ENCODE measurements at regions not wholly inside any gene's neighbourhood (a gene's known extent, or its start where the extent isn't known, plus 50 kb on each side); places are given as distances from the start of the nearest gene placed in this dataset.

GRCh38 chr2:7209757-7210555 lies 292.7 kb downstream of the RNF144A start:
- DNase-seq, result no peak
- Histone ChIP-seq H3K27me3 (ENCODE audit: control insufficient read depth, insufficient read depth, low read length) (no peaks in the 10 kb centered on the region), H3K4me3 (ENCODE audit: insufficient read depth, low read depth, low read length) (no peak overlapping the region), H3K36me3 (replicated peaks; ENCODE audit: control insufficient read depth, insufficient read depth, low read length) (no peaks in the 10 kb centered on the region)

- Histone ChIP-seq H3K36me3 (replicated peaks; ENCODE audit: control insufficient read depth, insufficient read depth, low read length) (no peaks in the 10 kb centered on the region), H3K27me3 (ENCODE audit: control insufficient read depth, insufficient read depth, low read length) (no peaks in the 10 kb centered on the region), H3K4me3 (ENCODE audit: insufficient read depth, low read depth, low read length) (no peak overlapping the region)
- DNase-seq, result no peak
Measured at GRCh38 chr2:7210712-7211111, 293.5 kb downstream of the RNF144A start.

- H3K27me3 ChIP-seq (ENCODE audit: control insufficient read depth, insufficient read depth, low read length), result no peaks in the 10 kb centered on the region
- no peak overlapping the region for H3K4me3 ChIP-seq (ENCODE audit: insufficient read depth, low read depth, low read length)
- no peak for DNase-seq
- H3K36me3 ChIP-seq (replicated peaks; ENCODE audit: control insufficient read depth, insufficient read depth, low read length), result no peaks in the 10 kb centered on the region
Measured at GRCh38 chr2:7225848-7226247, 308.6 kb downstream of the RNF144A start.

GRCh38 chr2:7226501-7226900 lies 309.3 kb downstream of the RNF144A start:
- DNase-seq, result no peak
- H3K4me3 ChIP-seq (ENCODE audit: insufficient read depth, low read depth, low read length), result no peak overlapping the region
- no peaks in the 10 kb centered on the region for H3K27me3 ChIP-seq (ENCODE audit: control insufficient read depth, insufficient read depth, low read length)
- no peaks in the 10 kb centered on the region for H3K36me3 ChIP-seq (replicated peaks; ENCODE audit: control insufficient read depth, insufficient read depth, low read length)

GRCh38 chr2:7233126-7233525 lies 315.9 kb downstream of the RNF144A start:
- Histone ChIP-seq H3K4me3 (ENCODE audit: insufficient read depth, low read depth, low read length) (no peak overlapping the region), H3K27me3 (ENCODE audit: control insufficient read depth, insufficient read depth, low read length) (no peaks in the 10 kb centered on the region), H3K36me3 (replicated peaks; ENCODE audit: control insufficient read depth, insufficient read depth, low read length) (no peaks in the 10 kb centered on the region)
- DNase-seq, result no peak

- Histone ChIP-seq H3K36me3 (replicated peaks; ENCODE audit: control insufficient read depth, insufficient read depth, low read length) (no peaks in the 10 kb centered on the region), H3K4me3 (ENCODE audit: insufficient read depth, low read depth, low read length) (no peak overlapping the region), H3K27me3 (ENCODE audit: control insufficient read depth, insufficient read depth, low read length) (no peaks in the 10 kb centered on the region)
- DNase-seq, result no peak
Measured at GRCh38 chr2:7237466-7237865, 320.3 kb downstream of the RNF144A start.

GRCh38 chr2:7239078-7239477 lies 321.9 kb downstream of the RNF144A start:
- H3K27me3 ChIP-seq (ENCODE audit: control insufficient read depth, insufficient read depth, low read length), result no peaks in the 10 kb centered on the region
- no peak for DNase-seq
- no peak overlapping the region for H3K4me3 ChIP-seq (ENCODE audit: insufficient read depth, low read depth, low read length)
- H3K36me3 ChIP-seq (replicated peaks; ENCODE audit: control insufficient read depth, insufficient read depth, low read length), result no peaks in the 10 kb centered on the region

GRCh38 chr2:7241041-7241745 lies 324.0 kb downstream of the RNF144A start:
- Histone ChIP-seq H3K36me3 (replicated peaks; ENCODE audit: control insufficient read depth, insufficient read depth, low read length) (no peaks in the 10 kb centered on the region), H3K4me3 (ENCODE audit: insufficient read depth, low read depth, low read length) (no peak overlapping the region), H3K27me3 (ENCODE audit: control insufficient read depth, insufficient read depth, low read length) (no peaks in the 10 kb centered on the region)
- no peak for DNase-seq

- no peak overlapping the region for H3K4me3 ChIP-seq (ENCODE audit: insufficient read depth, low read depth, low read length)
- H3K36me3 ChIP-seq (replicated peaks; ENCODE audit: control insufficient read depth, insufficient read depth, low read length), result no peaks in the 10 kb centered on the region
- H3K27me3 ChIP-seq (ENCODE audit: control insufficient read depth, insufficient read depth, low read length), result no peaks in the 10 kb centered on the region
- DNase-seq, result no peak
Measured at GRCh38 chr2:7242189-7242867, 325.1 kb downstream of the RNF144A start.

- Histone ChIP-seq H3K4me3 (ENCODE audit: insufficient read depth, low read depth, low read length) (no peak overlapping the region), H3K36me3 (replicated peaks; ENCODE audit: control insufficient read depth, insufficient read depth, low read length) (no peaks in the 10 kb centered on the region), H3K27me3 (ENCODE audit: control insufficient read depth, insufficient read depth, low read length) (no peaks in the 10 kb centered on the region)
- no peak for DNase-seq
Measured at GRCh38 chr2:7243276-7243675, 326.1 kb downstream of the RNF144A start.

GRCh38 chr2:7256377-7256776 lies 339.2 kb downstream of the RNF144A start:
- no peak for DNase-seq
- Histone ChIP-seq H3K4me3 (ENCODE audit: insufficient read depth, low read depth, low read length) (no peak overlapping the region), H3K27me3 (ENCODE audit: control insufficient read depth, insufficient read depth, low read length) (no peaks in the 10 kb centered on the region), H3K36me3 (replicated peaks; ENCODE audit: control insufficient read depth, insufficient read depth, low read length) (no peaks in the 10 kb centered on the region)

GRCh38 chr2:7262727-7263126 lies 345.5 kb downstream of the RNF144A start:
- no peak overlapping the region for H3K4me3 ChIP-seq (ENCODE audit: insufficient read depth, low read depth, low read length)
- no peaks in the 10 kb centered on the region for H3K27me3 ChIP-seq (ENCODE audit: control insufficient read depth, insufficient read depth, low read length)
- no peak for DNase-seq
- no peaks in the 10 kb centered on the region for H3K36me3 ChIP-seq (replicated peaks; ENCODE audit: control insufficient read depth, insufficient read depth, low read length)

- Histone ChIP-seq H3K27me3 (ENCODE audit: control insufficient read depth, insufficient read depth, low read length) (no peaks in the 10 kb centered on the region), H3K4me3 (ENCODE audit: insufficient read depth, low read depth, low read length) (no peak overlapping the region), H3K36me3 (replicated peaks; ENCODE audit: control insufficient read depth, insufficient read depth, low read length) (no peaks in the 10 kb centered on the region)
- no peak for DNase-seq
Measured at GRCh38 chr2:7264791-7265190, 347.6 kb downstream of the RNF144A start.

GRCh38 chr2:7265286-7265685 lies 348.1 kb downstream of the RNF144A start:
- Histone ChIP-seq H3K36me3 (replicated peaks; ENCODE audit: control insufficient read depth, insufficient read depth, low read length) (no peaks in the 10 kb centered on the region), H3K27me3 (ENCODE audit: control insufficient read depth, insufficient read depth, low read length) (no peaks in the 10 kb centered on the region), H3K4me3 (ENCODE audit: insufficient read depth, low read depth, low read length) (no peak overlapping the region)
- DNase-seq, result no peak

- Histone ChIP-seq H3K27me3 (ENCODE audit: control insufficient read depth, insufficient read depth, low read length) (no peaks in the 10 kb centered on the region), H3K4me3 (ENCODE audit: insufficient read depth, low read depth, low read length) (no peak overlapping the region), H3K36me3 (replicated peaks; ENCODE audit: control insufficient read depth, insufficient read depth, low read length) (no peaks in the 10 kb centered on the region)
- no peak for DNase-seq
Measured at GRCh38 chr2:7269106-7269643, 352.0 kb downstream of the RNF144A start.
